ENCODE measurements at regions not wholly inside any gene's neighbourhood (a gene's known extent, or its start where the extent isn't known, plus 50 kb on each side); places are given as distances from the start of the nearest gene placed in this dataset.
"Not testable (repeated sequence)": the region's sequence is repeated elsewhere in the genome, so short reads cannot be mapped to it uniquely, and the experiment has no call there.

- TF ChIP-seq FOXP2 (optimal IDR thresholded peaks at IDR 0.05; ENCODE audit: control extremely low read depth, extremely low read length, insufficient read depth) (no peak), POLR2AphosphoS5 (IDR thresholded peaks at IDR 0.05; ENCODE audit: borderline replicate concordance, low read depth, low read length) (no peak), EZH2 (IDR thresholded peaks at IDR 0.05) (no peak)
Observed at GRCh38 chr3:153974614-153975013, 146.6 kb upstream of the ARHGEF26 start.

GRCh38 chr3:153976891-153977554 lies 144.2 kb upstream of the ARHGEF26 start:
- H3K27ac ChIP-seq = no peak overlapping the region
- H3K36me3 ChIP-seq (ENCODE audit: insufficient read depth, low read length) = no peaks in the 10 kb centered on the region
- no peak overlapping the region; the same call in 1 of the 2 replicates for H3K4me3 ChIP-seq
- H3K9me3 ChIP-seq (ENCODE audit: low read depth, low read length) = no peaks in the 10 kb centered on the region
- TF ChIP-seq EZH2 (IDR thresholded peaks at IDR 0.05) (no peak), POLR2AphosphoS5 (IDR thresholded peaks at IDR 0.05; ENCODE audit: borderline replicate concordance, low read depth, low read length) (no peak), FOXP2 (optimal IDR thresholded peaks at IDR 0.05; ENCODE audit: control extremely low read depth, extremely low read length, insufficient read depth) (no peak)
- no peak for DNase-seq (ENCODE audit: low read depth, low spot score)
- peak overlapping the region; percentile 13 for H3K9ac ChIP-seq (ENCODE audit: insufficient read length)

More at GRCh38 chr3:153974614-153975013, 146.6 kb upstream of the ARHGEF26 start:
- DNase-seq (ENCODE audit: low read depth, low spot score) = no peak
- no peak overlapping the region for H3K27ac ChIP-seq
- no peak overlapping the region for H3K4me3 ChIP-seq
- no peak overlapping the region for H3K9ac ChIP-seq (ENCODE audit: insufficient read length)
- no peaks in the 10 kb centered on the region for H3K36me3 ChIP-seq (ENCODE audit: insufficient read depth, low read length)
- no peaks in the 10 kb centered on the region for H3K9me3 ChIP-seq (ENCODE audit: low read depth, low read length)

- Histone ChIP-seq H3K27ac (no peak overlapping the region), H3K9me3 (ENCODE audit: low read depth, low read length) (no peaks in the 10 kb centered on the region), H3K9ac (ENCODE audit: insufficient read length) (no peak overlapping the region), H3K36me3 (ENCODE audit: insufficient read depth, low read length) (no peaks in the 10 kb centered on the region), H3K4me3 (no peak overlapping the region)
- DNase-seq (ENCODE audit: low read depth, low spot score) = no peak
- no peak for TF ChIP-seq POLR2AphosphoS5 (IDR thresholded peaks at IDR 0.05; ENCODE audit: borderline replicate concordance, low read depth, low read length)
- no peak for TF ChIP-seq FOXP2 (optimal IDR thresholded peaks at IDR 0.05; ENCODE audit: control extremely low read depth, extremely low read length, insufficient read depth)
- TF ChIP-seq EZH2 (IDR thresholded peaks at IDR 0.05) = no peak
Observed at GRCh38 chr3:153978006-153978405, 143.2 kb upstream of the ARHGEF26 start.

GRCh38 chr3:153979418-153980251 lies 141.6 kb upstream of the ARHGEF26 start:
- Histone ChIP-seq H3K36me3 (ENCODE audit: insufficient read depth, low read length) (no peaks in the 10 kb centered on the region), H3K27ac (no peak overlapping the region), H3K9me3 (ENCODE audit: low read depth, low read length) (no peaks in the 10 kb centered on the region), H3K4me3 (no peak overlapping the region), H3K9ac (ENCODE audit: insufficient read length) (no peak overlapping the region)
- TF ChIP-seq FOXP2 (optimal IDR thresholded peaks at IDR 0.05; ENCODE audit: control extremely low read depth, extremely low read length, insufficient read depth) (no peak), EZH2 (IDR thresholded peaks at IDR 0.05) (no peak), POLR2AphosphoS5 (IDR thresholded peaks at IDR 0.05; ENCODE audit: borderline replicate concordance, low read depth, low read length) (no peak)
- DNase-seq (ENCODE audit: low read depth, low spot score) = no peak

- H3K4me3 ChIP-seq = no peak overlapping the region
- TF ChIP-seq FOXP2 (optimal IDR thresholded peaks at IDR 0.05; ENCODE audit: control extremely low read depth, extremely low read length, insufficient read depth) = no peak
- no peak for TF ChIP-seq POLR2AphosphoS5 (IDR thresholded peaks at IDR 0.05; ENCODE audit: borderline replicate concordance, low read depth, low read length)
- no peak for TF ChIP-seq EZH2 (IDR thresholded peaks at IDR 0.05)
- H3K9me3 ChIP-seq (ENCODE audit: low read depth, low read length) = no peaks in the 10 kb centered on the region
- H3K36me3 ChIP-seq (ENCODE audit: insufficient read depth, low read length) = no peaks in the 10 kb centered on the region
- H3K27ac ChIP-seq = no peak overlapping the region
- no peak for DNase-seq (ENCODE audit: low read depth, low spot score)
- no peak overlapping the region for H3K9ac ChIP-seq (ENCODE audit: insufficient read length)
Observed at GRCh38 chr3:153980252-153980590, 141.0 kb upstream of the ARHGEF26 start.

- not testable (repeated sequence) for H3K36me3 ChIP-seq (ENCODE audit: insufficient read depth, low read length); H3K27ac ChIP-seq; DNase-seq (ENCODE audit: low read depth, low spot score); H3K9ac ChIP-seq (ENCODE audit: insufficient read length); H3K4me3 ChIP-seq; H3K9me3 ChIP-seq (ENCODE audit: low read depth, low read length)
Observed at GRCh38 chr3:153997364-153997763, 123.8 kb upstream of the ARHGEF26 start.

GRCh38 chr3:154003649-154004048 lies 117.5 kb upstream of the ARHGEF26 start:
- no peak for DNase-seq (ENCODE audit: low read depth, low spot score)
- TF ChIP-seq FOXP2 (optimal IDR thresholded peaks at IDR 0.05; ENCODE audit: control extremely low read depth, extremely low read length, insufficient read depth) (no peak), EZH2 (IDR thresholded peaks at IDR 0.05) (no peak), POLR2AphosphoS5 (IDR thresholded peaks at IDR 0.05; ENCODE audit: borderline replicate concordance, low read depth, low read length) (no peak)
- no peaks in the 10 kb centered on the region for H3K9me3 ChIP-seq (ENCODE audit: low read depth, low read length)

GRCh38 chr3:154011036-154011435 lies 110.2 kb upstream of the ARHGEF26 start:
- no peaks in the 10 kb centered on the region for H3K36me3 ChIP-seq (ENCODE audit: insufficient read depth, low read length)
- no peak overlapping the region for H3K4me3 ChIP-seq
- H3K9me3 ChIP-seq (ENCODE audit: low read depth, low read length) = no peaks in the 10 kb centered on the region
- no peak overlapping the region for H3K27ac ChIP-seq
- no peak overlapping the region for H3K9ac ChIP-seq (ENCODE audit: insufficient read length)
- TF ChIP-seq EZH2 (IDR thresholded peaks at IDR 0.05) (no peak), FOXP2 (optimal IDR thresholded peaks at IDR 0.05; ENCODE audit: control extremely low read depth, extremely low read length, insufficient read depth) (no peak), POLR2AphosphoS5 (IDR thresholded peaks at IDR 0.05; ENCODE audit: borderline replicate concordance, low read depth, low read length) (no peak)
- DNase-seq (ENCODE audit: low read depth, low spot score) = no peak

More at GRCh38 chr3:154003649-154004048, 117.5 kb upstream of the ARHGEF26 start:
- Histone ChIP-seq H3K27ac (no peak overlapping the region), H3K36me3 (ENCODE audit: insufficient read depth, low read length) (no peaks in the 10 kb centered on the region), H3K4me3 (no peak overlapping the region), H3K9ac (ENCODE audit: insufficient read length) (no peak overlapping the region)

Data from SK-N-MC (cell line).